SK-N-SH treated with all-trans-retinoic acid at 6 μM for 48 hours (cell line): ENCODE measurements at regions not wholly inside any gene's neighbourhood (a gene's known extent, or its start where the extent isn't known, plus 50 kb on each side); places are given as distances from the start of the nearest gene placed in this dataset.

Source experiments
- BACH2 ChIP-seq: fragments of 250-450 bp; sonication (Bioruptor Pico); IDR thresholded peaks from 2 replicates; pipeline ENCODE4 v1.9.0; 2021; ENCODE audit warnings: mild to moderate bottlenecking, borderline replicate concordance
- ESRRG ChIP-seq: fragments of 250-450 bp; sonication (Bioruptor Pico); IDR thresholded peaks from 2 replicates; pipeline ENCODE4 v1.6.1; 2021; ENCODE audit warnings: mild to moderate bottlenecking
- RARB ChIP-seq: fragments of 250-450 bp; sonication (Bioruptor Pico); IDR thresholded peaks from 2 replicates; pipeline ENCODE4 v1.8.0; 2021; ENCODE audit warnings: mild to moderate bottlenecking, moderate library complexity
- SNAI2 ChIP-seq: fragments of 250-450 bp; sonication (Bioruptor Pico); IDR thresholded peaks from 2 replicates; pipeline ENCODE4 v1.5.0; 2020; ENCODE audit warnings: mild to moderate bottlenecking, moderate library complexity
- ZFP30 ChIP-seq: fragments of 450-650 bp; formaldehyde crosslinking; IDR thresholded peaks from 2 replicates; pipeline ENCODE4 v1.5.0; 2022; ENCODE audit warnings: mild to moderate bottlenecking, moderate library complexity
- ZNF70 ChIP-seq: fragments of 450-650 bp; formaldehyde crosslinking; IDR thresholded peaks from 2 replicates; pipeline ENCODE4 v1.5.0; 2020; ENCODE audit warnings: mild to moderate bottlenecking, moderate library complexity
- TF ChIP-seq, protein P1 (sequence below): fragments of 250-450 bp; sonication (Bioruptor Pico); IDR thresholded peaks from 2 replicates; pipeline ENCODE4 v1.8.0; 2020; ENCODE audit warnings: mild to moderate bottlenecking, moderate library complexity, borderline replicate concordance
- TF ChIP-seq, protein P2 (sequence below): fragments of 250-450 bp; sonication (Bioruptor Pico); IDR thresholded peaks from 2 replicates; pipeline ENCODE4 v1.5.0; 2020; ENCODE audit warnings: mild to moderate bottlenecking, moderate library complexity
- TF ChIP-seq, protein P3 (sequence below): fragments of 250-450 bp; sonication (Bioruptor Pico); IDR thresholded peaks from 2 replicates; pipeline ENCODE4 v1.8.0; 2021; ENCODE audit warnings: low read depth, mild to moderate bottlenecking, moderate library complexity, borderline replicate concordance
- TF ChIP-seq, protein P4 (sequence below): fragments of 250-450 bp; sonication (Bioruptor Pico); IDR thresholded peaks from 2 replicates; pipeline ENCODE4 v1.5.1; 2020; ENCODE audit warnings: low read depth, mild to moderate bottlenecking, moderate library complexity
- TF ChIP-seq, protein P5 (sequence below): fragments of 250-450 bp; sonication (Bioruptor Pico); IDR thresholded peaks from 2 replicates; pipeline ENCODE4 v1.5.1; 2021; ENCODE audit warnings: mild to moderate bottlenecking, moderate library complexity

DNA sequence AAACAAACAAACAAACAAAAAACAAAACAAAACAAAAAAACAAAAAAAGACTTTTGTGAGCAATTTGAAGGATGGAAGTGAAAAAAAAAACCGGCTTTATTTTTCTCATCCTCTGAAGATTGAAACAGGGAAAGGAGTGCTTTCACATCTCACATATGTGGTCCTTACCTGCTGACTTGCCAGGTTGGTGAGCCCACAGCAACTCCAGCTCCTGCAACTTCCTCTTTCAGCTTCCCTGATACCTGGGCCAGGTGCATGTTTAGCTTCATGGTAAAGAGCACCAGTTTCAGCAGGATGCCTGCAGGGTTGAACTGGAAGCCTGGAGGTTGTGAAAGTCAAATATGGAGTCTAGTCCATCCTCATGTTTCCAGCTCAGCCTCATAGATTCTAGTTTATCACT is 221.2 kb upstream of the OTX2 start:
- TF ChIP-seq, protein P1, sequence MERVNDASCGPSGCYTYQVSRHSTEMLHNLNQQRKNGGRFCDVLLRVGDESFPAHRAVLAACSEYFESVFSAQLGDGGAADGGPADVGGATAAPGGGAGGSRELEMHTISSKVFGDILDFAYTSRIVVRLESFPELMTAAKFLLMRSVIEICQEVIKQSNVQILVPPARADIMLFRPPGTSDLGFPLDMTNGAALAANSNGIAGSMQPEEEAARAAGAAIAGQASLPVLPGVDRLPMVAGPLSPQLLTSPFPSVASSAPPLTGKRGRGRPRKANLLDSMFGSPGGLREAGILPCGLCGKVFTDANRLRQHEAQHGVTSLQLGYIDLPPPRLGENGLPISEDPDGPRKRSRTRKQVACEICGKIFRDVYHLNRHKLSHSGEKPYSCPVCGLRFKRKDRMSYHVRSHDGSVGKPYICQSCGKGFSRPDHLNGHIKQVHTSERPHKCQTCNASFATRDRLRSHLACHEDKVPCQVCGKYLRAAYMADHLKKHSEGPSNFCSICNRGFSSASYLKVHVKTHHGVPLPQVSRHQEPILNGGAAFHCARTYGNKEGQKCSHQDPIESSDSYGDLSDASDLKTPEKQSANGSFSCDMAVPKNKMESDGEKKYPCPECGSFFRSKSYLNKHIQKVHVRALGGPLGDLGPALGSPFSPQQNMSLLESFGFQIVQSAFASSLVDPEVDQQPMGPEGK = no peak
- TF ChIP-seq, protein P2, sequence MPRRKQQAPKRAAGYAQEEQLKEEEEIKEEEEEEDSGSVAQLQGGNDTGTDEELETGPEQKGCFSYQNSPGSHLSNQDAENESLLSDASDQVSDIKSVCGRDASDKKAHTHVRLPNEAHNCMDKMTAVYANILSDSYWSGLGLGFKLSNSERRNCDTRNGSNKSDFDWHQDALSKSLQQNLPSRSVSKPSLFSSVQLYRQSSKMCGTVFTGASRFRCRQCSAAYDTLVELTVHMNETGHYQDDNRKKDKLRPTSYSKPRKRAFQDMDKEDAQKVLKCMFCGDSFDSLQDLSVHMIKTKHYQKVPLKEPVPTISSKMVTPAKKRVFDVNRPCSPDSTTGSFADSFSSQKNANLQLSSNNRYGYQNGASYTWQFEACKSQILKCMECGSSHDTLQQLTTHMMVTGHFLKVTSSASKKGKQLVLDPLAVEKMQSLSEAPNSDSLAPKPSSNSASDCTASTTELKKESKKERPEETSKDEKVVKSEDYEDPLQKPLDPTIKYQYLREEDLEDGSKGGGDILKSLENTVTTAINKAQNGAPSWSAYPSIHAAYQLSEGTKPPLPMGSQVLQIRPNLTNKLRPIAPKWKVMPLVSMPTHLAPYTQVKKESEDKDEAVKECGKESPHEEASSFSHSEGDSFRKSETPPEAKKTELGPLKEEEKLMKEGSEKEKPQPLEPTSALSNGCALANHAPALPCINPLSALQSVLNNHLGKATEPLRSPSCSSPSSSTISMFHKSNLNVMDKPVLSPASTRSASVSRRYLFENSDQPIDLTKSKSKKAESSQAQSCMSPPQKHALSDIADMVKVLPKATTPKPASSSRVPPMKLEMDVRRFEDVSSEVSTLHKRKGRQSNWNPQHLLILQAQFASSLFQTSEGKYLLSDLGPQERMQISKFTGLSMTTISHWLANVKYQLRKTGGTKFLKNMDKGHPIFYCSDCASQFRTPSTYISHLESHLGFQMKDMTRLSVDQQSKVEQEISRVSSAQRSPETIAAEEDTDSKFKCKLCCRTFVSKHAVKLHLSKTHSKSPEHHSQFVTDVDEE (CRISPR knock-in tag) = no peak
- TF ChIP-seq, protein P3, sequence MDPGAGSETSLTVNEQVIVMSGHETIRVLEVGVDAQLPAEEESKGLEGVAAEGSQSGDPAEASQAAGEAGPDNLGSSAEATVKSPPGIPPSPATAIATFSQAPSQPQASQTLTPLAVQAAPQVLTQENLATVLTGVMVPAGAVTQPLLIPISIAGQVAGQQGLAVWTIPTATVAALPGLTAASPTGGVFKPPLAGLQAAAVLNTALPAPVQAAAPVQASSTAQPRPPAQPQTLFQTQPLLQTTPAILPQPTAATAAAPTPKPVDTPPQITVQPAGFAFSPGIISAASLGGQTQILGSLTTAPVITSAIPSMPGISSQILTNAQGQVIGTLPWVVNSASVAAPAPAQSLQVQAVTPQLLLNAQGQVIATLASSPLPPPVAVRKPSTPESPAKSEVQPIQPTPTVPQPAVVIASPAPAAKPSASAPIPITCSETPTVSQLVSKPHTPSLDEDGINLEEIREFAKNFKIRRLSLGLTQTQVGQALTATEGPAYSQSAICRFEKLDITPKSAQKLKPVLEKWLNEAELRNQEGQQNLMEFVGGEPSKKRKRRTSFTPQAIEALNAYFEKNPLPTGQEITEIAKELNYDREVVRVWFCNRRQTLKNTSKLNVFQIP (CRISPR knock-in tag) = no peak
- TF ChIP-seq, protein P4, sequence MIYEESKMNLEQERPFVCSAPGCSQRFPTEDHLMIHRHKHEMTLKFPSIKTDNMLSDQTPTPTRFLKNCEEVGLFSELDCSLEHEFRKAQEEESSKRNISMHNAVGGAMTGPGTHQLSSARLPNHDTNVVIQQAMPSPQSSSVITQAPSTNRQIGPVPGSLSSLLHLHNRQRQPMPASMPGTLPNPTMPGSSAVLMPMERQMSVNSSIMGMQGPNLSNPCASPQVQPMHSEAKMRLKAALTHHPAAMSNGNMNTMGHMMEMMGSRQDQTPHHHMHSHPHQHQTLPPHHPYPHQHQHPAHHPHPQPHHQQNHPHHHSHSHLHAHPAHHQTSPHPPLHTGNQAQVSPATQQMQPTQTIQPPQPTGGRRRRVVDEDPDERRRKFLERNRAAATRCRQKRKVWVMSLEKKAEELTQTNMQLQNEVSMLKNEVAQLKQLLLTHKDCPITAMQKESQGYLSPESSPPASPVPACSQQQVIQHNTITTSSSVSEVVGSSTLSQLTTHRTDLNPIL (CRISPR knock-in tag) = no peak
- TF ChIP-seq RARB (CRISPR knock-in tag) (no peak), BACH2 (CRISPR knock-in tag) (no peak), ESRRG (CRISPR knock-in tag) (no peak), ZNF70 (CRISPR knock-in tag) (no peak), SNAI2 (CRISPR knock-in tag) (no peak), ZFP30 (CRISPR knock-in tag) (no peak)
- TF ChIP-seq, protein P5, sequence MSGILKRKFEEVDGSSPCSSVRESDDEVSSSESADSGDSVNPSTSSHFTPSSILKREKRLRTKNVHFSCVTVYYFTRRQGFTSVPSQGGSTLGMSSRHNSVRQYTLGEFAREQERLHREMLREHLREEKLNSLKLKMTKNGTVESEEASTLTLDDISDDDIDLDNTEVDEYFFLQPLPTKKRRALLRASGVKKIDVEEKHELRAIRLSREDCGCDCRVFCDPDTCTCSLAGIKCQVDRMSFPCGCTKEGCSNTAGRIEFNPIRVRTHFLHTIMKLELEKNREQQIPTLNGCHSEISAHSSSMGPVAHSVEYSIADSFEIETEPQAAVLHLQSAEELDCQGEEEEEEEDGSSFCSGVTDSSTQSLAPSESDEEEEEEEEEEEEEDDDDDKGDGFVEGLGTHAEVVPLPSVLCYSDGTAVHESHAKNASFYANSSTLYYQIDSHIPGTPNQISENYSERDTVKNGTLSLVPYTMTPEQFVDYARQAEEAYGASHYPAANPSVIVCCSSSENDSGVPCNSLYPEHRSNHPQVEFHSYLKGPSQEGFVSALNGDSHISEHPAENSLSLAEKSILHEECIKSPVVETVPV (CRISPR knock-in tag) = no peak
